GM06990 (cell line): ENCODE measurements at regions not wholly inside any gene's neighbourhood (a gene's known extent, or its start where the extent isn't known, plus 50 kb on each side); places are given as distances from the start of the nearest gene placed in this dataset.

Experiments
- DNase-seq: peaks from one replicate; pipeline ENCODE4 v3.0.0-alpha.2; 2011; ENCODE audit not compliant: insufficient read length; ENCODE audit errors: extremely low read depth
- H3K27me3 ChIP-seq: replicated peaks from 2 replicates; pipeline ENCODE4 v1.6.0; 2011; ENCODE audit warnings: low read length; ENCODE audit not compliant: control insufficient read depth, insufficient read depth
- H3K36me3 ChIP-seq: 2 replicates; pipeline ENCODE4 v1.5.1; 2011; ENCODE audit warnings: low read length; ENCODE audit not compliant: control insufficient read depth, insufficient read depth
- H3K4me3 ChIP-seq: replicated peaks from 2 replicates; pipeline ENCODE4 v1.5.1; 2011; ENCODE audit warnings: low read depth, mild to moderate bottlenecking, control low read depth, low read length
- CTCF ChIP-seq: IDR thresholded peaks from 2 replicates; pipeline ENCODE4 v1.5.1; 2011; ENCODE audit warnings: low read length, control low read depth, mild to moderate bottlenecking, inconsistent platforms; ENCODE audit not compliant: insufficient read depth, poor library complexity, severe bottlenecking

DNA sequence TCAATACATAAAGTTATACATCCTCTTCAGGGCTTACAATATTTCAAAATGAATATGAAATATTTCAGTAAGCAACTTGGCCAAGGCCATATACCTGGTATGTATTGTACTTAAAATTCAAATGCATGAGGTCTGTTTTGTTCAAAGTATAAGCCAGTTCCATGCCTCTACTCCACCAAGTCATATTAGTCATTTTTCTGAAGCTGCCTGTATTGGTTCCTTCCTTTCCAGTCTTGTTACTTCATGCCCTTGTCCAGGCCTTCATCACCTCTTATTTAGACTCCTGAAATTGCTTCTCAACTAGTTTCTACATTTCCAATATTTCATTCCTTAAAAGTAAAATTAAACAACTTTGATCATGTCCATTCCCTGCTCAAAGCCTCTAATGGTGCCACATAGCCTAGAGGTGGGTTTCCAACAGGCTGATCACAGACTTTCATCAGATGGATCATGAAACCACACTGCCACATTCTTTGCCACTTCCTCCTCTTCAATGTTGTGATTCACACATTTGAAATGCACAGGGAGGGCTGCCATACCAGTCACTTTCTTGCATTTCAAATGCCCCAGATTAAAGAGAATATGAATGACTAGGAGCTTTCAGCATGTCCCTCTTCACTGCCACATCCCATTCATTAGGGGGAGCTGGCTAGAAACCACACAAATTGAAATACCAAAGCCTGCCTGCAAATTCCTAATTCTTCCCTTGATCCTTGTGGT lies 424.1 kb upstream of the DACH1 start:
- TF ChIP-seq CTCF: no peak
- no peaks in the 10 kb centered on the region for H3K36me3 ChIP-seq
- H3K27me3 ChIP-seq: no peaks in the 10 kb centered on the region
- no peak overlapping the region for H3K4me3 ChIP-seq
- DNase-seq: no peak

DNA sequence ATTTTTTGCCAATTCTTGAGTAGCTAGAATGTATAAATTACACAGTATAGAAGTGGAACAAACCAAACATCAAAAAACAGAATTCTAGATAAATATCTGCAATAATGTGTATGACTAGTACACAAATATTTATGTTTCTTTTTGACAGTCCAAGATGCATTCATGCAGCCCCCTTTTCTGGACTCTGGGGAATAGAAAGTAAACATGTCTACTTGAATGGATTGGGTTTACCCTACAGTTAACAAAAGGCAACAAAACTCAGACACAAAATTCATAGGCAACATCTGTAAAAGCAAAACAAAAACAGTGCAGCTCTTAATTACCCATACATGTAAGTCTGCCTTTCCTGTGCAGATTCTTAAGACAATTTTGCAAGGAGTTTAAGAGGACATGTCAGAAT lies 419.4 kb upstream of the DACH1 start:
- Histone ChIP-seq H3K4me3 (no peak overlapping the region), H3K27me3 (no peaks in the 10 kb centered on the region), H3K36me3 (no peaks in the 10 kb centered on the region)
- no peak for DNase-seq
- no peak for TF ChIP-seq CTCF

DNA sequence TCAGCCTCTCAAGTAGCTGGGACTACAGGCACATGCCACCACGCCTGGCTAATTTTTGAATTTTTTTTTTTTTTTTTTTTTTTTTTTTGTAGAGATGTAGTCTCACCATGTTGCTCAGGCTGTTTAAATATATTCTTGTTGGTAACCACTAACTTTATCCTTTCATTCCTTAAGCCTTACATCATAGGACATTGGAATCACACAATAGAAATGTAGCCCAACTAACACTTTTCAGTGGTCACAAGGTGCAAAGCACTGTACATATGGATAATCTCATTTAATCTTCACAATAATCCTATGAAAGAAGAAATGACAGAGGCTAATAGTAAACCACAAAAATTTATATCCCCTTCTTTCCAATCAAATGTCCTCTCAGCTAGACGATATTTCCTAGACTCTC lies 417.8 kb upstream of the DACH1 start:
- DNase-seq: no peak
- H3K4me3 ChIP-seq: no peak overlapping the region
- no peak for TF ChIP-seq CTCF
- no peaks in the 10 kb centered on the region for H3K36me3 ChIP-seq
- no peaks in the 10 kb centered on the region for H3K27me3 ChIP-seq

DNA sequence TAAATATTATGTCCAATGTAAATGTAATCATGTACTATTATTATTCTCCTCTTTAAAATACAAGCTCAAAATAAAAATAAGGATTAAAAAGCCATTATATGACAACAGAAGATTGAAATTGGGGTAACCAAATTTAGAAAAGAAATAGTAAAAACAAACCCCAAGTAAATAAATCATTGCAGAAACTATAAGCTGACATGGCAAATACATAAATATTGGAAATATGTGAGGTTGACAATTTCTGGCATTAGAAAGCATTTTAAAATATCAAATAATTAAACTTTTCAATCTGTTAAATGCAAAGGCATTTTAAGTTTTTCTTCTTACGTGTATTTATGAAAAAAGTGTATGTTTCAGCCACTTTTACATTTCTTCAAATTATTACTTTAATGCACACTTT lies 394.7 kb upstream of the DACH1 start:
- TF ChIP-seq CTCF: no peak
- Histone ChIP-seq H3K36me3 (no peaks in the 10 kb centered on the region), H3K27me3 (no peaks in the 10 kb centered on the region), H3K4me3 (no peak overlapping the region)
- no peak for DNase-seq

- TF ChIP-seq CTCF: no peak
- H3K4me3 ChIP-seq: no peak overlapping the region
- no peaks in the 10 kb centered on the region for H3K36me3 ChIP-seq
- no peaks in the 10 kb centered on the region for H3K27me3 ChIP-seq
- DNase-seq: no peak
Observed at GRCh38 chr13:72259528-72259927, 392.5 kb upstream of the DACH1 start.
